T-cell (primary cell): ENCODE measurements at regions not wholly inside any gene's neighbourhood (a gene's known extent, or its start where the extent isn't known, plus 50 kb on each side); places are given as distances from the start of the nearest gene placed in this dataset.

Experiments used
- ATAC-seq, 4 experiments: fragments of 200-7000 bp in 3 of 4; fragments of 150-1000 bp in 1 of 4; cut with Tn5 transposase; replicated peaks in 1 of 4; 1 replicate in 3 of 4; 2 replicates in 1 of 4; pipeline ENCODE4 v1.10.0; 2021; ENCODE audit warnings: moderate library complexity in 3 of 4, mild to moderate bottlenecking in 2 of 4, moderate number of reproducible peaks in 1 of 4
- CTCF ChIA-PET, 2 donors: fragments of 300-600 bp; sonication (Branson Sonifier 250); formaldehyde crosslinking; loops; one replicate each; lab custom pipeline; 2022; ENCODE audit warnings: antibody characterized with exemption in 2 of 2; lab: Charles Lee
- POLR2A ChIA-PET, 2 donors: fragments of 300-600 bp; sonication (Branson Sonifier 250); formaldehyde crosslinking; loops; one replicate each; lab custom pipeline; 2022; ENCODE audit warnings: antibody characterized with exemption in 2 of 2; lab: Charles Lee
- DNase-seq, 35 experiments: peaks; one replicate each; pipeline versions ENCODE4 v3.0.0 to v3.0.0-alpha.2; 2013 to 2023
- H3K27ac ChIP-seq: one replicate; pipeline ENCODE4 v1.5.1; 2013; ENCODE audit warnings: low read length
- H3K27me3 ChIP-seq, 2 experiments: replicated peaks in 1 of 2; 1 replicate in 1 of 2; 2 replicates in 1 of 2; pipeline versions ENCODE4 v1.6.1 to v1.7.0; 2013; ENCODE audit warnings: low read length in 1 of 2, mixed read lengths in 1 of 2; ENCODE audit not compliant: control insufficient read depth in 2 of 2, insufficient read depth in 2 of 2; ENCODE audit errors: extremely low read depth in 1 of 2
- H3K36me3 ChIP-seq, 2 donors: 1 replicate in 1 of 2; 2 replicates in 1 of 2; pipeline versions ENCODE4 v1.6.1 to v1.7.0; 2013; ENCODE audit warnings: low read length in 1 of 2; ENCODE audit not compliant: control insufficient read depth in 2 of 2, insufficient read depth in 1 of 2; ENCODE audit errors: extremely low read depth in 1 of 2
- H3K4me1 ChIP-seq, 2 experiments: 1 replicate in 1 of 2; 2 replicates in 1 of 2; pipeline versions ENCODE4 v1.6.1 to v1.7.0; 2013; ENCODE audit warnings: low read length in 2 of 2, mixed read lengths in 1 of 2; ENCODE audit not compliant: insufficient read depth in 2 of 2, control insufficient read depth in 1 of 2; ENCODE audit errors: extremely low read depth in 1 of 2
- H3K4me3 ChIP-seq, 2 donors: 1 replicate in 1 of 2; 2 replicates in 1 of 2; pipeline versions ENCODE4 v1.5.1 to v1.7.0; 2013; ENCODE audit warnings: mild to moderate bottlenecking in 2 of 2, low read length in 1 of 2, moderate library complexity in 1 of 2; ENCODE audit not compliant: control insufficient read depth in 1 of 2; ENCODE audit errors: extremely low read depth in 1 of 2
- H3K9me3 ChIP-seq: 2 replicates; pipeline ENCODE4 v1.7.0; 2013
- H3K27ac Mint-ChIP-seq, 2 donors: one replicate each; pipeline ENCODE4 v1.8.0; 2020 to 2021; ENCODE audit warnings: mild to moderate bottlenecking in 2 of 2, mixed read lengths in 2 of 2
- H3K27me3 Mint-ChIP-seq, 2 donors: one replicate each; pipeline ENCODE4 v1.8.0; 2021 to 2022; ENCODE audit warnings: mixed read lengths in 2 of 2
- H3K36me3 Mint-ChIP-seq: one replicate; pipeline ENCODE4 v1.8.0; 2021; ENCODE audit warnings: mixed read lengths
- H3K4me1 Mint-ChIP-seq, 3 donors: one replicate each; pipeline ENCODE4 v1.8.0; 2020 to 2022; ENCODE audit warnings: mixed read lengths in 3 of 3, mild to moderate bottlenecking in 1 of 3
- H3K4me3 Mint-ChIP-seq, 3 donors: one replicate each; pipeline ENCODE4 v1.8.0; 2020 to 2022; ENCODE audit warnings: mild to moderate bottlenecking in 3 of 3, mixed read lengths in 3 of 3, moderate library complexity in 3 of 3
- H3K9me3 Mint-ChIP-seq, 3 donors: one replicate each; pipeline ENCODE4 v1.8.0; 2020 to 2022; ENCODE audit warnings: mixed read lengths in 3 of 3
- WGBS: methylation state at CpG from one replicate; pipeline ENCODE4 v1.1.5; 2013; ENCODE audit warnings: missing lambda C conversion rate; ENCODE audit not compliant: insufficient coverage; 5-methylcytosine and 5-hydroxymethylcytosine counted together

DNA sequence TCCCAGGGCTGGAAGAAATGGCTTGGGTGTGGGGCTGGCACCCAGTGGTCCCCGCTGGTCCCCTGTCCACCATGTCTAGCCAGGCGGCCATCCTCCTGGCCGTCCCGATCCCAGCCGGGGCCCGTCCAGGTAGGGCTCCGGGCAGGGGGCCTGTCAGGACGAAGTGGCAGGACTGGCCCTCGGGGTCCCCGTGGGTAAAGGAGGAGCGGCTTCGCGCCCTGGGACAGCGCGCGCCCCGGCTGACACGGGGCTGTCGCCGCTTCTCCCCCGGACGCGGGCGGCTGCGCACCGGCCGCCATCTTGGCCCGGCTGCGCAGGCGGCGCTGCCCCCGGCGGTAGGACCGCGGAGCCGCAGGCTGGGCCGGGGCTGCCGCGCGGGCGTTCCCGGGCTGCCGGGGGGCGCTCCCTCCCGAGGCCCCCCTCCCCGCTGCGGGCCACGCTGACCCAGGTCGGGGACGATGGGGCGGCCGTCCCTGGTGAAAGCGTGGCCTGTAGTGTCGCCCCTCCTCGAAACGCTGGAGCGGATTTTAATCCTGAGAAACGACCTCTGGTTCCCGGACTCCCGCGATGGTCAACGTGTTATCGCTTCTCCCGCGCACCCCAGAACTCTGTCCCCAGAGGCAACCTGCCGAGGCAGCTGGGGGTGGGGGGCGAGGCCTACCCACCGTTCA is 60.4 kb upstream of the BCOR start:
- peaks cover 0 to 10% of the 10 kb centered on the region in 2 donors for H3K27me3 Mint-ChIP-seq
- no peaks in the 10 kb centered on the region for H3K9me3 ChIP-seq
- H3K4me1 Mint-ChIP-seq, result peaks cover 19 to 22% (median 20%) of the 10 kb centered on the region in 3 donors
- peak overlapping the region; percentile 63 to 78 for H3K27ac Mint-ChIP-seq
- peak overlapping the region; percentile 50 to 57 for H3K4me3 ChIP-seq
- ATAC-seq (peak; percentile 68 to 77 (median 74)), DNase-seq (peak in 6 of 35 experiments; percentile 24 to 67 (median 40))
- no peaks in the 10 kb centered on the region for H3K36me3 Mint-ChIP-seq
- peaks cover 0 to 29% of the 10 kb centered on the region in 2 experiments for H3K4me1 ChIP-seq
- POLR2A ChIA-PET, result no interaction called here
- WGBS, result 0% methylated on average over 20 of the region's 68 CpGs
- H3K4me3 Mint-ChIP-seq, result peak overlapping the region; percentile 56 to 82 (median 76)
- no peaks in the 10 kb centered on the region for H3K27me3 ChIP-seq
- H3K36me3 ChIP-seq, result no peaks in the 10 kb centered on the region
- H3K27ac ChIP-seq, result peak overlapping the region; percentile 23
- CTCF ChIA-PET, result no interaction called here
- no peaks in the 10 kb centered on the region for H3K9me3 Mint-ChIP-seq

DNA sequence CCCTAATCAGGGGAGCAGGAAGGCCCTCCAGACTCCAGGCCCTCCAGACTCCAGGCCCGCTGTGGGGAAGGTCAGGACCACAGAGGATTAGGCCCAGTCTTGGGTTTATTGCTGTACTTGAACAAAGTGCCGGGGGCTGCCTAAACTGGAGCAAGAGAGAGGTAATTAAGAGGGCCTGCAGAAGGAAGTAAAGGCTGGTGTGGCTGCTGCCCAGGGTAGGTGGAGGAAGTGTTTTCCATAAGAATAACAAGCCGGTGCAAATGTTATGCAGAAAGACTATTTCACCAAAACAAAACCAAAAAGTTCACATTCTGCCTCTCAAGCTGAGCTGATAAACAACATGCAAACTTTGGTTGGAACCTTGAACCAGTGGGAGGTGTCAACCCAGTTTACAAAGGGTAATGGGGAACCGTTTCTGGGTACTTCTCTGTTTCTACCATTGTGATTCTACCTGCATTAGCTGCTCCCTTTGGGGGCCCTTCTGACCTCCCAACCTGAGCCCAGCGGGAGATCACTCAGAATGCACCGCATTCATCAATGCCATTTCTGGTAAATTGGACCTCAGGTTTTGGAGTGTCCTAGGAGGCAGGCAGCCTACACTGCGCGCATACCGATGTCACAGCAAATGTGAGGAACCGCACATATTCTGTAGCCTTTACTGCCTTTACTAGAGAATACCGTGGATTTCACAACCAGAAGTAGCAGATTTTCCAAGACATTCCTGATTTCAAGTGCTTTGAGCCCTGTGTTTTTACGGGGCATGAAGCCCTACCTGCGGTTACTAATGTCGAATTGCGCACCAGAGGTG is 59.7 kb upstream of the BCOR start:
- peak overlapping the region; percentile 45 to 65 (median 54) for H3K4me3 Mint-ChIP-seq
- Histone ChIP-seq H3K9me3 (no peaks in the 10 kb centered on the region), H3K36me3 (no peaks in the 10 kb centered on the region), H3K4me1 (peaks cover 0 to 36% of the 10 kb centered on the region in 2 experiments), H3K4me3 (peak overlapping the region; percentile 37 to 57), H3K27ac (no peak overlapping the region), H3K27me3 (no peaks in the 10 kb centered on the region)
- peaks cover 13 to 19% (median 19%) of the 10 kb centered on the region in 3 donors for H3K4me1 Mint-ChIP-seq
- whole genome bisulfite sequencing, result 100% methylated on average over 4 of the region's 15 CpGs
- no peaks in the 10 kb centered on the region for H3K36me3 Mint-ChIP-seq
- ATAC-seq (no peak), DNase-seq (no peak)
- ChIA-PET CTCF (interaction anchor here in 1 of 2 donors (0.6 kb wide), 1 partner anchor 253 kb away, joined by 3 read pairs; no protein-coding TSS in a partner anchor), POLR2A (no interaction called here)
- peak overlapping the region in 1 of 2 donors; percentile 3 for H3K27ac Mint-ChIP-seq
- peaks cover 0 to 9% of the 10 kb centered on the region in 2 donors for H3K27me3 Mint-ChIP-seq
- no peaks in the 10 kb centered on the region for H3K9me3 Mint-ChIP-seq

DNA sequence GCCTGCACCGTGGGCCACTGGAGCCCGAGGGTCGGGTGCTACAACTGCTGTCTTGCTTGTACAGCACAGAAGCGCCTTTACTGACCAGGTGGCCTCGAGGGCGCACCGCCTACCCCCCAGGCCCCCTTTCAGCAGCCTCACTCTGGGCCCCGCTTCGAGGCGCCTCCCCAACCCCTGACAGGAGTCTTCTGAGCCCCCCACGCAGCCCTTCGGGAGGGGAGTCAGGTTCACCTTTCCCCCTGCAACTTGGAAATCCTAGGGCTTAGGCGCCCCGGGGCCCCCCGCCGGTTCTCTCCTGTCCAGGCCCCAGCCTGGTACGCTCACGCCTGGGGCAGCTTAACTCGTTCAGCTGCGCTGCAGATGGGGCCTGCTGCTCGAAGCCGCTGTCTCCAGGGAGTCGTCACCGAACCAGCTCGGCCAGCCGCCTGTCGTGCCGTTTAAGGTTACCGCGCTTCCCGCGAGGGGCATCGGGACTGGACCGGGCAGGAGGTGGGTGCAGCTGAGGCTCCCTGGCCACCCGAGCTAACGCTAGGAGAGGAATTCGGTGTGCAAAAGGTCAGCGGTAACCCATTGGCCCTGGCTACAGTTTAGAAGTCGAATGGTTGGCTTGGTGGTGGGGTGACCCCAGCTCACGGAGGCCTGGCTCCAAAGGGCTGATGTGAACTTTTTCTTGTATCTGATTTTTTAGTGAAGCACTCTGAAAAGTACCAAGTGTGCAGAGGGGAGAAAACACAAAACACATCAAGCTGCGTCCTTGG is 58.9 kb upstream of the BCOR start:
- ChIA-PET CTCF (interaction anchor here in 1 of 2 donors (0.6 kb wide), 1 partner anchor 252 kb away, joined by 3 read pairs; no protein-coding TSS in a partner anchor), POLR2A (no interaction called here)

DNA sequence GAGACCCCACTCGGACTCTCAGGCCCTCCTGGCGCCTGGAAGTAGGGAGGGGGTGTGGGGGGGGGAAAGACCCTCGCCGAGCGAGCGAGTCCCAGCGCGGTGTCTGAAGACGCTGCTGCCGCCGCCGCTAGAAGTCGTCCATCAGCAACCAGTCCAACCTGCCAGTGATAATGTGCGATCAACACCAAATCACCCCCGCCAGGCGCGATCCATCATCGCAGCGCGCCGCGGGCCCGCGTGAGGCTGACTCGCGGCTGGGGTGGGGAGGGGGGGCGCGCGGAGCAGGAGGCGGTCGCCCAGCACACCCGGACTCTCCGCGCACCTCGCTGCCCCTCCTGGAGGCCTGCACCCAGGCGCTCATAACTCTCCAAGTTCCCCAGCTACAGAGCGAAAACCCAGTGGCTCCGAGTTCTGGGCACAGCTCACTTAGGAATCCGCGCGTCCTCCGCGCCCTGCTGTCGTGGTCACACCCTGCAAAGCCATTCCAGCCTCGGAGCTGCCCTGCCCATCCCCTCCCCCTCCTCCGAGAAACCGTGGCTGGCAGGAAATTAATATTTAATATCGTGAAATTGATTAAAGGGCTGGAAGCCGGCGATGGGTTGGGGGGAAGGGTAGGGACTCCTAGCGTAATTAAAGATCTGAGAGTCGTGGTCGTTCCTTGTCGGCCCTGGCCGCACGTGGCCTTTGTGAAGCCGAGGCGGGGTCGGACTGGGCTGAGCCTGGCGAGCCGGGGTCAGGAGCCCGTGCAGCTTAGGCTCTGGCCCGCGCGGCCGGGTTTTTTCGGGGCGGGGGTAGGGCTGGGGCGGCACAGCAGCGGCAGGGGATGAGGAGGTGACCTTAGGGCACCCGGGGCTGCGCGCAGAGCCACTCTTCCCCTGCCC is 58.1 kb upstream of the BCOR start:
- no peaks in the 10 kb centered on the region for H3K36me3 Mint-ChIP-seq
- no peaks in the 10 kb centered on the region for H3K9me3 ChIP-seq
- H3K27ac Mint-ChIP-seq, result no peak overlapping the region
- WGBS, result 93% methylated on average over 5 of the region's 73 CpGs
- ChIA-PET POLR2A (no interaction called here), CTCF (no interaction called here)
- no peak for ATAC-seq
- no peaks in the 10 kb centered on the region for H3K27me3 Mint-ChIP-seq
- H3K4me1 Mint-ChIP-seq, result peaks cover 10 to 19% (median 18%) of the 10 kb centered on the region in 3 donors
- peaks cover 0 to 42% of the 10 kb centered on the region in 2 experiments for H3K4me1 ChIP-seq
- peak in 2 of 35 experiments; percentile 14 to 48 for DNase-seq
- H3K36me3 ChIP-seq, result no peaks in the 10 kb centered on the region
- H3K27me3 ChIP-seq, result no peaks in the 10 kb centered on the region
- H3K27ac ChIP-seq, result no peak overlapping the region
- H3K4me3 Mint-ChIP-seq, result peak overlapping the region in 2 of 3 donors; percentile 74 to 86
- H3K9me3 Mint-ChIP-seq, result no peaks in the 10 kb centered on the region
- H3K4me3 ChIP-seq, result peak overlapping the region; percentile 42 to 53

More for the DNA sequence above, 58.9 kb upstream of the BCOR start:
- Histone ChIP-seq H3K9me3 (no peaks in the 10 kb centered on the region), H3K4me1 (peaks cover 0 to 42% of the 10 kb centered on the region in 2 experiments), H3K4me3 (no peak overlapping the region), H3K27me3 (no peaks in the 10 kb centered on the region), H3K27ac (no peak overlapping the region), H3K36me3 (no peaks in the 10 kb centered on the region)
- no peaks in the 10 kb centered on the region for H3K9me3 Mint-ChIP-seq
- no peaks in the 10 kb centered on the region for H3K36me3 Mint-ChIP-seq
- peaks cover 0 to 2% of the 10 kb centered on the region in 2 donors for H3K27me3 Mint-ChIP-seq
- DNase-seq (no peak), ATAC-seq (no peak)
- over 99% methylated on average over 21 of the region's 41 CpGs for WGBS
- no peak overlapping the region for H3K27ac Mint-ChIP-seq
- peaks cover 10 to 19% (median 18%) of the 10 kb centered on the region in 3 donors for H3K4me1 Mint-ChIP-seq
- H3K4me3 Mint-ChIP-seq, result peak overlapping the region in 2 of 3 donors; percentile 54 to 65

DNA sequence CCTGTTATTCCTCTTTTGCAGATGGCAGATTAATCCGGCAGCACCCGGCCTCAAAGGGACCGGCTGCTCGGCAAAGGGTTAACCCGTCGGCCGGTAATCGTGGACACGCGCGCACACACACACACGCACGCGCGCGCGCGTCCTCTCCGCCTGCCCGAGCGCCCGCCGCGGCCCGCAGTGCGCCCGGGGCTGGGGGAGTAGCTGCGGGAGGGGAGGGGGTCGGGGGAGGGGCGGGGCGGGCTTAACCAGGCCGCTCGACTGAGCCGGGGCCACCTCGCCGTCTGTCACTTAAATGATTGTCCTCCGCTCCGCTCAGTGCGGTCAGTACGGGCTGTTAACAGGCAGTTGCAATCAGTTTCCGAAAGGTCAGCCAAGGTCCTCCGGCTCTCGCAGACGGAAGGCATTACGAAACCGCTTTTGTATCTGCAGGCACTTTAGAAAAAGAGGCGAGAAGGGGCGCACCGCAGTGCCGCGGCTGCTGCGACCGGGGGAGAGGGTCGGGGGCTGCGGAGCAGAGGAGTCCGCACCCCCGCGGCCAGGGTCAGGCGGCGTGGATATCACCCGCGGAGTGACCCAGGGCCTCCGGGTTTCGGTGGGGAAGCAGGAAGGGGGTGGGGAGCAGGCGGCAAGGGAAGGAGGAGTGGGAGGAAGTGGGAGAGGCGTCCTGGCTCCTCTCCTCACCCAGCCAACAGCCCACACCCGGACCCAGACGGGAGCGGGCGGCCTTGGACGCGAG is 57.3 kb upstream of the BCOR start:
- ATAC-seq (no peak), DNase-seq (no peak)
- Mint-ChIP-seq H3K36me3 (no peaks in the 10 kb centered on the region), H3K4me1 (peaks cover 10 to 21% (median 19%) of the 10 kb centered on the region in 3 donors), H3K4me3 (peak overlapping the region; percentile 74 to 86 (median 83)), H3K27me3 (no peaks in the 10 kb centered on the region), H3K27ac (no peak overlapping the region), H3K9me3 (no peaks in the 10 kb centered on the region)
- WGBS, result 0% methylated on average over 15 of the region's 72 CpGs
- Histone ChIP-seq H3K9me3 (no peaks in the 10 kb centered on the region), H3K4me3 (peak overlapping the region; percentile 44 to 60), H3K27ac (no peak overlapping the region), H3K27me3 (no peaks in the 10 kb centered on the region), H3K36me3 (no peaks in the 10 kb centered on the region), H3K4me1 (peaks cover 0 to 42% of the 10 kb centered on the region in 2 experiments)
- ChIA-PET CTCF (no interaction called here), POLR2A (interaction anchor here in 1 of 2 donors (0.7 kb wide), 1 partner anchor 13 kb away, joined by 4 read pairs; no protein-coding TSS in a partner anchor)
